Mucosa of gallbladder (tissue), 1 donor: ENCODE measurements at regions not wholly inside any gene's neighbourhood (a gene's known extent, or its start where the extent isn't known, plus 50 kb on each side); places are given as distances from the start of the nearest gene placed in this dataset.

ENCODE experiments used
- DNase-seq: peaks from one replicate; pipeline ENCODE4 v3.0.0-alpha.2; 2020; ENCODE audit warnings: low spot score
- donor health status: DM: no; HTN: no; CAD: no.

GRCh38 chr2:188720811-188721605 is 253.2 kb upstream of the COL3A1 start:
- no peak for DNase-seq

GRCh38 chr2:188721784-188722183 is 252.4 kb upstream of the COL3A1 start:
- no peak for DNase-seq

GRCh38 chr2:188725746-188726360 is 248.3 kb upstream of the COL3A1 start:
- no peak for DNase-seq

GRCh38 chr2:188726626-188727247 is 247.4 kb upstream of the COL3A1 start:
- no peak for DNase-seq

- DNase-seq: no peak
Observed at GRCh38 chr2:188727846-188728245, 246.3 kb upstream of the COL3A1 start.

GRCh38 chr2:188734691-188735090 is 239.5 kb upstream of the COL3A1 start:
- DNase-seq: no peak

GRCh38 chr2:188746727-188747126 is 227.4 kb upstream of the COL3A1 start:
- no peak for DNase-seq

- DNase-seq: no peak
Observed at GRCh38 chr2:188751816-188752215, 222.4 kb upstream of the COL3A1 start.

GRCh38 chr2:188752311-188752710 is 221.9 kb upstream of the COL3A1 start:
- no peak for DNase-seq

- DNase-seq: no peak
Observed at GRCh38 chr2:188762151-188762550, 212.0 kb upstream of the COL3A1 start.

- no peak for DNase-seq
Observed at GRCh38 chr2:188765522-188766470, 208.4 kb upstream of the COL3A1 start.

- DNase-seq: no peak
Observed at GRCh38 chr2:188766471-188766856, 207.7 kb upstream of the COL3A1 start.

GRCh38 chr2:188767176-188767575 is 207.0 kb upstream of the COL3A1 start:
- DNase-seq: no peak

GRCh38 chr2:188770296-188770695 is 203.9 kb upstream of the COL3A1 start:
- DNase-seq: no peak

GRCh38 chr2:188773075-188773474 is 201.1 kb upstream of the COL3A1 start:
- DNase-seq: no peak

- DNase-seq: no peak
Observed at GRCh38 chr2:188776634-188777033, 197.5 kb upstream of the COL3A1 start.

- no peak for DNase-seq
Observed at GRCh38 chr2:188784269-188784762, 189.9 kb upstream of the COL3A1 start.

- DNase-seq: no peak
Observed at GRCh38 chr2:188785061-188785460, 189.1 kb upstream of the COL3A1 start.

GRCh38 chr2:188785490-188785889 is 188.7 kb upstream of the COL3A1 start:
- no peak for DNase-seq

GRCh38 chr2:188786368-188786841 is 187.8 kb upstream of the COL3A1 start:
- no peak for DNase-seq

GRCh38 chr2:188787021-188787657 is 187.0 kb upstream of the COL3A1 start:
- DNase-seq: no peak
